Mucosa of gallbladder (tissue), 1 donor: ENCODE measurements at regions not wholly inside any gene's neighbourhood (a gene's known extent, or its start where the extent isn't known, plus 50 kb on each side); places are given as distances from the start of the nearest gene placed in this dataset.
"Not testable (repeated sequence)": the region's sequence is repeated elsewhere in the genome, so short reads cannot be mapped to it uniquely, and the experiment has no call there.

Experiments used
- DNase-seq: peaks from one replicate; pipeline ENCODE4 v3.0.0-alpha.2; 2020; ENCODE audit warnings: low spot score
- donor health status: DM: no; HTN: no; CAD: no.

- not testable (repeated sequence) for DNase-seq
These were observed 427.1 kb downstream of the NAF1 start for GRCh38 chr4:162739596-162739995.

GRCh38 chr4:162732876-162733275 lies 433.8 kb downstream of the NAF1 start:
- DNase-seq: no peak

GRCh38 chr4:162727766-162728165 lies 438.9 kb downstream of the NAF1 start:
- DNase-seq: no peak

GRCh38 chr4:162727232-162727631 lies 439.5 kb downstream of the NAF1 start:
- no peak for DNase-seq

GRCh38 chr4:162715401-162715800 lies 451.3 kb downstream of the NAF1 start:
- DNase-seq: no peak

- DNase-seq: no peak
These were observed 458.7 kb downstream of the NAF1 start for GRCh38 chr4:162707962-162708361.

- DNase-seq: no peak
These were observed 460.1 kb downstream of the NAF1 start for GRCh38 chr4:162706632-162707031.

GRCh38 chr4:162706051-162706450 lies 460.6 kb downstream of the NAF1 start:
- no peak for DNase-seq

- DNase-seq: no peak
These were observed 461.4 kb downstream of the NAF1 start for GRCh38 chr4:162705130-162705803.

GRCh38 chr4:162700815-162701361 lies 465.8 kb downstream of the NAF1 start:
- DNase-seq: no peak

- no peak for DNase-seq
These were observed 466.3 kb downstream of the NAF1 start for GRCh38 chr4:162700358-162700757.

GRCh38 chr4:162699629-162700028 lies 467.1 kb downstream of the NAF1 start:
- no peak for DNase-seq

GRCh38 chr4:162685410-162685809 lies 481.3 kb downstream of the NAF1 start:
- DNase-seq: no peak

- DNase-seq: no peak
These were observed 481.7 kb downstream of the NAF1 start for GRCh38 chr4:162684998-162685397.

GRCh38 chr4:162684371-162684700 lies 482.4 kb downstream of the NAF1 start:
- no peak for DNase-seq

GRCh38 chr4:162683659-162684370 lies 482.9 kb downstream of the NAF1 start:
- peak; percentile 60 for DNase-seq

- peak; percentile 45 for DNase-seq
These were observed 484.0 kb downstream of the NAF1 start for GRCh38 chr4:162682651-162683050.

- no peak for DNase-seq
These were observed 485.5 kb downstream of the NAF1 start for GRCh38 chr4:162681212-162681611.

- no peak for DNase-seq
These were observed 491.0 kb downstream of the NAF1 start for GRCh38 chr4:162675661-162676060.

- DNase-seq: no peak
These were observed 498.1 kb upstream of the FSTL5 start for GRCh38 chr4:162661913-162662312.

- DNase-seq: no peak
These were observed 495.9 kb upstream of the FSTL5 start for GRCh38 chr4:162659716-162660115.

GRCh38 chr4:162657966-162658365 lies 494.2 kb upstream of the FSTL5 start:
- DNase-seq: no peak

- no peak for DNase-seq
These were observed 486.4 kb upstream of the FSTL5 start for GRCh38 chr4:162650166-162650565.
